ENCODE measurements at regions not wholly inside any gene's neighbourhood (a gene's known extent, or its start where the extent isn't known, plus 50 kb on each side); places are given as distances from the start of the nearest gene placed in this dataset.
A peak's percentile ranks its signal among the peaks of the same experiment; 100 is the strongest.
"Not testable (repeated sequence)": the region's sequence is repeated elsewhere in the genome, so short reads cannot be mapped to it uniquely, and the experiment has no call there.

DNA sequence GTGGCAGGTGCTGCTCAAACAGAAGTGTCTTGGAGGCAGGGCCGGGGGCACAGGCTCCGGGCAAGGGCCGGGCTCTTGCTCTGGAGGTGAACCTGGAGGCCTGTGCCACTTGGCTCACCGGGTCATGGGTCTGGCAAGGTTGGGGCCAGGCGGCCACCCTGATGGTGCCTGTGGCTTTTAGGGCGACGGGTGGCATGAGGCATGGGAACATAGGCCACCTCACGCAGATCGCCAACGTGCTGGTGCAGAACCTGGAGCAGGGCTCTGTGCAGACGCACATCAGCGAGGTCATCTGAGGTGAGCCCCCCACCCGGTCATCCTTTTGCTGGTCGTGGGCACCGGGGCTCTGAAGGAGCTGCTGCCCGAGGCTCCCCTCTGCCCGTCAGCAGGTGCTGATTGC is 202.7 kb downstream of the LIPI start:
- DNase-seq: not testable (repeated sequence)

DNA sequence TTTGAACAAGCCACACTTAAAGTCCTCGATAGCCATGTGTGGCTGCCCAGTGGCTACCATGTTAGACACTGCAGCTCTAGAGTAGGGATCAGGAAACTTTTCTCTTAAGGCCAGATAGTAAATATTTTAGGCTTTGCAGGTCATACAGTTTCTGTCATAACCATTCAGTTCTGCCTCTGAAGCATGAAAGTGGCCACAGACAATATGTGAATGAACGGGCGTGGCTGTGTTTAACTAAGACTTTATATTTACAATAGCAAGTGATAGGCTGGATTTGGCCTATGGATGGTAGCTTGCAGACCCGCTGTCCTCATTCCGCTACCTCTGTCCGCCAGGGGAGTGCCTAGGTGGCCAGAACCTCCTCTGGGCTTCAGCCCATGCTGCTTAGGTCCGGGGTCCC is 204.6 kb downstream of the LIPI start:
- not testable (repeated sequence) for DNase-seq

DNA sequence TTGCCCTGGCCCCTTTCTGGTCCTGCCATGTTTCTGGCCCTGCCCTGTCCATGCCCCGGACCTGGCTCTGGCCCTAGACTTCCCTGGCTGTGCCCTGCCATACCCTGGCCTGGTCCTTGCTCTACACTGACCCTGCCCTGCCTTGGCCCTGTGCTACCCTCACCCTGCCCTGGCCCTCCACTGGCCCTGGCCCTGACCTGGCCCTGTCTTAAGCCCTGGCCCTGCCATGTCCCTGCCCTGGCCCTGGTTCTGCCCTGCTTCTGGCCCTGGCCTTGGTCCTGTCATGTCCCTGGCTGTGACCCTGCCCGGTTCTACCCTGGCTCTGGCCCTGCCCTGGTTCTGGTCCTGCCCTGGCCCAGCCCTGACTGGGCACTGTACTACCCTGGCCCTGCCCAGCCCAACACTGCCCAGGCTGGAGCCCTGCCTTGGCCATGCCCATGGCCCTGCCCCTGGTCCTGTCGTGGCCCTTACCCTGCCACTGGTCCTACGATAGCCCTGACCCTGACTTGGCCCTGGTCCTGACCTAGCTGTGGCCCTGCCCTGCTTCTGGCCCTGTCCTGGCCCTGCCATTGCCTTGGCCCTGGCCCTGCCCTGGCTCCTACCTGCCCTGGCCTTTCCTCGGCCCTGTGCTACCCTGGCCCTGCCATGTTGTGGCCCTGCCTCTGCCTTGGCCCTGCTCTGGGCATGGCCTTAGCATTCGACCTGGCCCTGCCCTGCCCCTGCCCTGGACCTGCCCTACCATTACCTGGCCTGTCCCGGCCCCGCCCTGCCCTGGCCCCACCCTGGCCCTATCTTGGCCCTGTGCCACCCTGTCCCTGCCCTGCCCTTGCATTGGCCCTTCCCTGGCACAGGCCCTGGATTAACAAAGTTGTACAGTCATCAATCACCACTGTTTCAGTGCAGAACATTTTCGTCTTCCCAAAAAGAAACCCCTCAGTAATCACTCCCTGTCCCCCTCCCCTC is 223.5 kb downstream of the LIPI start:
- not testable (repeated sequence) for DNase-seq

DNA sequence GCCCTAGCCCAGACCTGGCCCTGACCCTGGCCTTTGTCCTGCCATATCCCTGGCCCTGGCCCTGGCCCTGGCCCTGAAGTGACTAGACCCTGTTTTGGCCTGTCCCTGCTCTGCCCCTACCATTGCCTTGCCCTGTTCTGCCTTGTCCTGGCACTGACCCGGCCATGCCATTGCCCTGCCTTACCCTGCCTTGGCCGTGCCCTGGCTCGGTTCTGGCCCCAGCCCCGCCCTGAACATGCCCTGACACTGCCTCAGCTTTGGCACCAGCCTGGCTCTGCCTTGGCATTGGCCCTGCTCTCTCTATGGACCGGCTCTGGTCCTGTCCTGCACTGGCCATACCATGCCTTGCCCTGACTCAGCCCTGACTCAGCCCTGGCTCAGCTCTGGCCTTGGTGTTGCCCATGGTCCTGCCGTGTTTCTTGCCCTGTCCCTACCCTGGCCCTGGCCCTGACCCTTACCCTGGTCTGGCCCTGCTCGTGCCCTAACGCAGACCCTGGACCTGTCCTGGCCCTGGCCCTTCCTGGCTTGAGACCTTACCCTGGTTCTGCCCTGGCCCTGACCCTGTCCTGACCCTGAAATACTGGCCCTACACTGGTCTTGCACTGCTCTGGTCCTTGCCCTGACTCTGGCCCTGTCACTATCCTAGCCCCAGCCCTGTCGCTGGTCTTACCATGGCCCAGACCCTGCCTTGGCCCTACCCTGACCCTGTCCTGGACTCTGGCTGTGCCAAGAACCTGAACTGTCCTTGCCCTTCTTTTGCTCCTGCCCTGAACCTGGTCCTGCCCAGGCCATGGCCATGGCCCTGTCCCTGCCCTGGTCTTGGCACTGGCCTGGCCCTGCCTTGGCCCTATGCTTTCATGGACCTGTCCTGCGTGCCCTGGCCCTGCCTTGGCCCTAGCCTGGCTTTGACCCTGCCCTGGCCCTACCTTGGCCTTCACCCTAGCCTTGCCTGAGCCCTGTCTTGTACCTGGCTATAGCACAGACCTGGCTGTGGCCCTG is 224.6 kb downstream of the LIPI start:
- DNase-seq: not testable (repeated sequence)

DNA sequence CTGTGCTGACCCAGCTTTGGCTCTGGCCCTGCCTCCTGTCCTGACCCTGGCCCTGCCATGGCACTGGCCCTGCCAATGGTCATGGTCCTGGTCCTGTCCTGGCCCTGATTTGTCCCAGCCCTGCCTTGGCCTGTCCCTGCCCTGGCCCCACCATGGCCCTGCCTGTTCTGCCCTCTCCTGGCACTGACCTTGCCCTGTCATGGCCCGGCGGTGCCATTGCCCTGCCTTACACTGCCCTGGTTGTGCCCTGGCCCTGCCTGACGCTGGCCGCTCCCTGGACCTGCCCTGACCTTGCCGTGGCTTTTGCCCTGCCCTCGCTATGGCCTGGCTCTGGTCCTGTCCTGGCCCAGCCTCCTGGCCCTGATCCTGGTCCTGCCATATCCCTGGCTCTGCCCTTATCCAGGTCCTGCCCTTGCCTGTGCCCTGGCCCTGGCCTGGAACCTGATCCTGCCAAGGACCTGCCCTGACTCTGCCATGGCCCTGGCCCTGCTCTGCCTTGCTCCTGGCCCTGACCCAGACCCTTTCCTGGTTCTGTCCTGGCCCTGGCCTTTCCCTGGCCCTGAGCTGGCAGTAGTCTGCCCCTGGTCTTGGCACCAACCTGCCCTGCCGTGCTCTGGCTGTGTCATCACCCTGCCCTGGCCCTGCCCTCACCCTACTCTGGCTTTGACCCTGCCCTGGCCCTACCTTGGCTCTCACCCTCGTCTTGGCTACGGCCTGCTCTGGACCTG is 225.5 kb downstream of the LIPI start:
- DNase-seq: not testable (repeated sequence)

DNA sequence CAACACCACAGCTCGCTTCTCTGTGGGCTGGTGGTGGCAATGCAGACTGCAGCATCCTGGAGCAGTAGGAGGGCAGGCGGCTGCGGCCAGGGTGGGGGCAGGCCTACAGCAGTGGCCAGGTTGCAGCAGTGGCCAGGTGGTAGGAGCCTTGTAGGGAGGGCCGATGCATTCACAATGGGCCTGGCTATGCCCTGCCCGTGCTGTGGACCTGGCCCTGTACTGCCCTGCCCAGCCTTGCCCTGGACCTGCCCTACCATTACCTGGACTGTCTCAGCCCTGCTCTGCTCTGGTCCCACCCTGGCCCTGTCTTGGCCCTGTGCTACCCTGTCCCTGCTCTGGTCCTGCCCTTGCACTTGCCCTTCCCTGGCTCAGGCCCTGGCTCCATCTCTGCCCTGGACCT is 226.0 kb downstream of the LIPI start:
- not testable (repeated sequence) for DNase-seq

DNA sequence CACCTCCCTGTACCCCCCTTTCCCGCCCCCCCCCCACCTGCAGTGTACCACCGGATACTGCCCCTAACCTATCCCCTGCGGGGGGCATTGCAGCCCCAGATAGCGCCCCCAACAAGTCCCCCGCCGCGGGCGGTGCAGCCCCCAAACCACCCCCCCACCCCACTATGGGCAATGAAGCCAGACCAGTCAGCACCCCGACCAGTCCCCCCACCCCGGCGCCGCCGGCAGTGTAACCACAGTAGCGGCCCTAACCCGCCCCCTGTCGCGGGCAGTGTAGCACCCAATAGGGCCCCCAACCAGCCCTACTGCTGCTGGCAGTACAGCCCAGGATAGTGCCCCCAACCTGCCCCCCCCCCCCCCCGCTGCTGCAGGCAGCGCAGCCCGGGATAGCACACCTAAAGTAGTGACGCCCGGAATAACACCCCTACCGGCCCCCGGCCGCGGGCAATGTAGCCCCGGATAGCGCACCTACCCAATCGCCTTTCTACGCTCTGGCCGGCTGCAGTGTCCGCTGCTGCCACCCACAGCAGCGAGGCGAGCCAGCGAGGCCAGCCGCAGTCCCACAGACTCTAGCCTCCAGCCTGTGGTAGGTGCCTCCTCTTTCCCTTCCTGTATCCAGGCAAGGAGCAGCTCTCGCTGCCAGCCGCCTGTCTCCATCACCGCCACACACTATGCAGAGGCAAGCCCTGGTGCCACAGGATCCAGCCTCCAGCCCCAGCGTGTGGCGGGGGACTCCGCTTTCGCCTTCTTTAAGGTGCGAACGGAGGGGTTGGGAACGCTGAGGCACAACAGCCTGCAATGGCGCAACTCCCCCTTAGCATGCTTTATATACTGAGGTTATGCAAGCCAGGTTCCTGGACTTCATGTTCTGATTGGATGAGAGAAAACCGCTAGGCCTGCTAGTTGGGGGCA is 229.3 kb downstream of the LIPI start:
- not testable (repeated sequence) for DNase-seq

DNA sequence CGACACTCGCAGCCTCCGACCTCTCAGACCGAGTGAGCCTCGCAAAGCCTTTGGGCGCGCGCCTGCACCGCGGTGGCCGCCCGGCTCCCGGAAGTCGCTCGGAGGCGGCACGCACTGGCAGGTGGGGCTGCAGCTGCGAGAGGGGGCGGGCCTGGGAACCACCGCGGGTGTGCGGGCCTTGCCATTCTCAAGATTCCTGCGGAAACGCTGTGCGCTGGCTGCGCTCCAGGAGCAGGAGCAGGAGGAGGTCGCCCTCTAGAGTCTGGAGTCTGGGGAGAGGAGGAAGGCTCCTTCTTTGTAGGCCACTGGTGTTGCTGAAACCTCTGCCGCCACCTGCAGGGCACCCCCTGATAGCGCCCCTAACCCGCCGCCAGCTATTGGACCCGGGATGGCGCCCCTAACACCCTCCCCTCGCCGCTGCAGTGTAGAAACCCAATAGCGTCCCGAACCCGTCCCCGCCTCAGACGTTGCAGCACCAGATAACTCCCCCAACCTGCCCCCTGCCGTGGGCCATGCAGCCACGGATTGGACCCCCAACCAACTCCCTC is 230.6 kb downstream of the LIPI start:
- peak; percentile 78 for DNase-seq

DNA sequence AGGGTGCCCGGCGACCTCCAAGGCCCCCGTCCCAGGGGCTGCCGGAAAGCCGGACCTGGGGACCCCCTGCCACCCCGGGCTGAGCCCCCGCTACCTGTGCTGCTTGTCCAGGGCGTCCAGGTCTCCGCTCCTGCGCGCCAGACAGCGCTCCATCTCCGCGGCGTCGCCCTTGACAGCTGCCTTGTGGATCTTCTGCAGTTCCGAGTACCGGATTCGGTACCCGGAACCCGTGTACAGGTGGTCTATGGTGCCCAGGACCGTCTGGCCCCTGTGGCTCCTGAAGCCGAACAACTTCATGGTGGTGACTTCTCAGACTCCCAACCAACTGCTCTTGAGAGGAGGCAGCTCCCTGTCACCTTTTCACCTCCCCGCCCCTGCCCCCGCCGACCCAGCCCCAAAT is 231.1 kb downstream of the LIPI start:
- peak; percentile 35 for DNase-seq

DNA sequence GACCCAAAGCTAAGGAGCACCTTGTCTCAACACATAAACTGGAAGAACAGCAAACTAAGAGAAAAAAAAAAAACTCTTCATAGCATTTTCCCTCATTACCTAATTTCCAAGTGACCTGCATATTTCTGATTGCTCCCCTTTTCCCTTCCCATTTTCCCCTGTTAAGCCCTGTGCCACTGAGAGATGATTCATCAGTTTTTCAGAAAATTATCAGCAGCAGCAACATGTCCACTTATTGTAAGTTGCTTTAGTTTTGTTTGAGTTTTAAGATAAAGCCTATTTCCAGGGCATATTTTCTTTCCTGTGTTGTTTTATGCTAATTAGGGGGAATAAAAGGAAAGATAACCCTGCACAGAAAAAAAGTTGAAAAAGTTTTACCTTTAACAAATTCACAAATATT is 236.2 kb downstream of the LIPI start:
- DNase-seq: not testable (repeated sequence)

DNA sequence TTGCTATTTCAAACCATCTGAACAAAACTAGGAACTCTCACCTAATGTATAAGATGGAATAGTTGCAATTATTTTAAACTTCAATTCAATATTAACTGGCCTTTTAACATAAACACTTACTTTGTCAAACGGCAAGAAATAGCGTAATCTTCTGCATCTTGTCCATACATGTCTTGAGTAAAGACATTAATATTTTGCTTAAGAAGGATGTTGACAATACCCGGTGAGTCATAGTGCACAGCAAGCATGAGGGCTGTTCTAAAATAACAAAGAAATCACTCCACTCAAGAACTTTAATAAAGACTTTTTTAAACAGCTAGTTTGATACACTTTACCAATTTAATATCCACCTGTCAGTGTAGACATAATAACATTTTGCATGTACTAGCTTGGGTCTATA is 240.9 kb downstream of the LIPI start:
- not testable (repeated sequence) for DNase-seq

DNA sequence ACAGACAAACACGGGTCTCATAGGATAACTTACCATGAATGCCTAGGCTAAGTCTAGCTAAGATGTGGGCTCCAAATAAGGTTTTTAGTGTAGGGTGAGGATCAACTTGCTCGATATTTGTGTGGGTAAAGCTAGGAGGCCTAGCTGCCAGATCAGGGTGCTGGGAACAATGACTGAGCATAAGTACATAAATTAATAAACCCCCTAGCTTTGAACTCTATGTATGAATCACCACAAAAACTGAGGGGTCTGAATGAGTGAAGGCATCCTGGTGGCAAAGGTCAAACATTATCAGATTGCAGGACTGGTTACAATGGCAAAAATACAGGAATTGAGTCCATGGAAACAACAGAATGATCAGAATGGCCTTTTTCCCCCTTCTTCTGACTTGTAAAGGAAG is 241.8 kb downstream of the LIPI start:
- DNase-seq: not testable (repeated sequence)

DNA sequence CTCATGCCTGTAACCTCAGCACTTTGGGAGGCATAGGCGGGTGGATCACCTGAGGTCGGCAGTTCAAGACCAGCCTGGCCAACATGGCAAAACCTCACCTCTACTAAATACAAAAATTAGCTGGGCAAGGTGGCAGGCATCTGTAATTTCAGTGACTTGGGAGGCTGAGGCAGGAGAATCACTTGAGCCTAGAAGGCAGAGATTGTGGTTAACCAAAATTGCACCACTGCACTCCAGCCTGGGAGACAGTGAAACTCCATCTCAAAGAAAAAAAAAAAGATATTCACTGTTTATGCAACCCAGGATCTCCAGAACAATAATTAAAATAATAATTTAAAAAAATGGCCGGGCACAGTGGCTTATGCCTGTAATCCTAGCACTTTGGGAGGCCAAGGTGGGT is 247.5 kb downstream of the LIPI start:
- DNase-seq: not testable (repeated sequence)

DNA sequence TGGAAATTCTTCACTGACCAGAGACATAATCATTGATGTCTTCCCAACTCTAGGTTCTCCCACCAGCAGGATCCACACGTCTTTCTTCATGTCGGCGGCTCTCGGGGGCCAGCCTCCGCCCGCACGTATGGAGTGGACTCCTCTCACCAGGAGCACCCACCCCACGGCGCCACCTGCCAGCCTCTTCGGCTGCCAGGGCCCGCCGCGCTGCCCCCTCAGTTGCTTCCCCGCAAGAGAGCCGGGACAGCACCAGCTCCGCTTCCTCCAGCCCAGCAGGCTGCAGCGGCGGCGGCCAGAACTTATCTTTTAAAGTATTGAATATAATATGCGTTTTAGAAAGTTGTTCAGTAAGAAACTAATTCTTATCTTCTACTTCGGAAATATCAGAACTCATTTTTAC is 273.5 kb downstream of the LIPI start:
- no peak for DNase-seq

DNA sequence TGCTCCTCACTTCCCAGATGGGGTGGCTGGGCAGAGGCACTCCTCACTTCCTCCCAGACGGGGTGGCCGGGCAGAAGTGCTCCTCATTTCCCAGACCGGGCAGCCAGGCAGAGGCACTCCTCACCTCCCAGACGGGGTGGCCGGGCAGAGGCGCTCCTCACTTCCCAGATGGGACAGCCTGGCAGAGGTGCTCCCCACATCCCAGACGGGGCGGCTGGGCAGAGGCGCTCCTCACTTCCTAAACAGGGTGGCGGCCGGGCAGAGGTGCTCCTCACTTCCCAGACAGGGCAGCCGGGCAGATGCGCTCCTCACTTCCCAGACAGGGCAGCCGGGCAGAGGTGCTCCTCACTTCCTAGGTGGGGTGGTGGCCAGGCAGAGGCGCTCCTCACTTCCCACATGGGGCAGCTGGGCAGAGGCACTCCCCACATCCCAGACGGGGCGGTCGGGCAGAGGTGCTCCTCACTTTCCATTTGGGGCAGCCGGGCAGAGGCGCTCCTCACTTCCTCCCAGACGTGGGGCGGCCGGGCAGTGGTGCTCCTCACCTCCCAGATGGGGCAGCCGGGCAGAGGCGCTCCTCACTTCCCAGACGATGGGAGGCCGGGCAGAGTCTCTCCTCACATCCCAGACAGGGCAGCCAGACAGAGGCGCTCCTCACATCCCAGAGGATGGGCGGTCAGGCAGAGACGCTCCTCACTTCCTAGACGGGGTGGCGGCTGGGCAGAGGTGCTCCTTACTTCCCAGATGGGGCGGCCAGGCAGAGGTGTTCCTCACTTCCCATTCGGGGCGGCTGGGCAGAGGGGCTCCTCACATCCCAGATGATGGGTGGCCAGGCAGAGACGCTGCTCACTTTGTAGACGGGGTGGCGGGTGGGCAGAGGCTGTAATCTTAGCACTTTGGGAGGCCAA is 274.5 kb downstream of the LIPI start:
- not testable (repeated sequence) for DNase-seq

DNA sequence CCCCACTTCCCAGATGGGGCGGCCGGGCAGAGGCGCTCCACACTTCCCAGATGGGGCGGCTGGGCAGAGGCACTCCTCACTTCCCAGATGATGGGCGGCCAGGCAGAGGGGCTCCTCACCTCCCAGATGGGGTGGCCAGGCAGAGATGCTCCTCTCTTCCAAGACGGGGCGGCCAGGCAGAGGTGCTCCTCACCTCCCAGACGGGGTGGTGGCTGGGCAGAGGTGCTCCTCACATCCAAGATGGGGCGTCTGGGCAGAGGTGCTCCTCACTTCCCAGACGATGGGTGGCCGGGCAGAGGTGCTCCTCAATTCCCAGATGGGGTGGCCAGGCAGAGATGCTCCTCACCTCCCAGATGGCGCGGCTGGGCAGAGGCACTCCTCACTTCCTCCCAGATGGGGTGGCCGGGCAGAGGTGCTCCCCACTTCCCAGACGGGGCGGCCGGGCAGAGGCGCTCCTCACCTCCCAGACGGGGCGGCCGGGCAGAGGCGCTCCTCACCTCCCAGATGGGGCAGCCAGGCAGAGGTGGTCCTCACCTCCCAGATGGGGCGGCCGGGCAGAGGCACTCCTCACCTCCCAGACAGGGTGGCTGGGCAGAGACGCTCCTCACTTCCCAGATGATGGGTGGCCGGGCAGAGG is 275.2 kb downstream of the LIPI start:
- DNase-seq: not testable (repeated sequence)

DNA sequence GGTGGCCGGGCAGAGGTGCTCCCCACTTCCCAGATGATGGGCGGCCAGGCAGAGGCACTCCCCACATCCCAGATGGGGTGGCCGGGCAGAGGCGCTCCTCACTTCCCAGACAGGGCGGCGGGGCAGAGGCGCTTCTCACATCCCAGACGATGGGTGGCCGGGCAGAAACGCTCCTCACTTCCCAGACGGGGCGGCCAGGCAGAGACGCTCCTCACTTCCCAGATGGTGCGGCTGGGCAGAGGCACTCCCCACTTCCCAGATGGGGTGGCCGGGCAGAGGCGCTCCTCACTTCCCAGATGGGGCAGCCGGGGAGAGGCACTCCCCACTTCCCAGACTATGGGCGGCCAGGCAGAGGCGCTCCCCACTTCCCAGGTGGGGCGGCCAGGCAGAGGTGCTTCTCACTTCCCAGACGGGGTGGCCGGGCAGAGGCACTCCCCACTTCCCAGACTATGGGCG is 275.8 kb downstream of the LIPI start:
- DNase-seq: not testable (repeated sequence)

DNA sequence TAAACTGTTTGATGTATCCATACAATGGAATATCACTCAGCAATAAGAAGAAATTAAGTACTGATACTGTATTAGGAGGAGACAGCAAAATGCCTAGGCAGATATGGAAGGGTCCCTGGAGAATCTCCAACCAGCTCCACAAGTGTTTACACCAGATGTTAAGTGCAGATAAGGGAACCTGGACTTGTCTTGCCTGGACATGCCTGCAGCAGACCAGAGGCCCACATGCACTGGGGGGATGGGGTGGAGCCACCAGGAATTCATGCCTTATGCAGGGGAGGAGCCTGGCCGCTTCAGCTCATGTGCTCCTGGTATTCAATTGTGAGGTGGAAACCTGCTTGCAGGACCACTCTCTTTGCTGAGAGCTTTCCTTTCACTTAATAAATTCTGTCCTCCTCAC is 287.6 kb downstream of the LIPI start:
- DNase-seq: peak; percentile 14

DNA sequence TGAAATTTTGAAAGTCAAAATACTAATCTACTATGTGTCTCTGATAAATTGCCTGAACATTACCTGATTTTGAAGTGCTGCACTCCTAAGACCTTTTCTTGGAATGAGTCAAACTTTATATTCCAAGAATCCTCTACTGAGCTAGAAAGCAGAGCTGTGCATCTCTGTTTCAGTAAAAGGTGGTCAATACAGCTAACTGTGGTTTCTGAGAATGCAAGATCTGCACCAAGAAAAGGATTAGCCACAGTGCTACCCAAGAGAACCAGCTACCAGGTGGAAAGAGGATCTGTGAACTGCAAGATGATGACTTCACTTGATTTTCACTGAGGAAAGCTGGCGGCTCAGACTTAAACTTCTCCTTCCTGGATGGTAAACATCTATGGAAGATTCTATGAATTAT is 289.3 kb downstream of the LIPI start:
- not testable (repeated sequence) for DNase-seq

All from NCI-H1105 treated with DMSO at 0.1 percent for 48 hours (cell line).